ENCODE measurements at regions not wholly inside any gene's neighbourhood (a gene's known extent, or its start where the extent isn't known, plus 50 kb on each side); places are given as distances from the start of the nearest gene placed in this dataset.

- DNase-seq: no peak
Observed at GRCh38 chr4:19380600-19380999, 871.1 kb upstream of the SLIT2 start.

- no peak for DNase-seq
Observed at GRCh38 chr4:19379191-19379708, 872.5 kb upstream of the SLIT2 start.

- no peak for DNase-seq
Observed at GRCh38 chr4:19375931-19376330, 875.8 kb upstream of the SLIT2 start.

- DNase-seq: no peak
Observed at GRCh38 chr4:19375136-19375804, 876.4 kb upstream of the SLIT2 start.

- no peak for DNase-seq
Observed at GRCh38 chr4:19372390-19372789, 879.3 kb upstream of the SLIT2 start.

GRCh38 chr4:19368800-19369199, 882.9 kb upstream of the SLIT2 start:
- DNase-seq: no peak

- no peak for DNase-seq
Observed at GRCh38 chr4:19366916-19367315, 884.8 kb upstream of the SLIT2 start.

GRCh38 chr4:19358015-19358414, 893.7 kb upstream of the SLIT2 start:
- DNase-seq: no peak

- DNase-seq: no peak
Observed at GRCh38 chr4:19349416-19349815, 902.3 kb upstream of the SLIT2 start.

GRCh38 chr4:19348746-19349145, 903.0 kb upstream of the SLIT2 start:
- no peak for DNase-seq

GRCh38 chr4:19346636-19347035, 905.1 kb upstream of the SLIT2 start:
- no peak for DNase-seq

GRCh38 chr4:19329631-19330030, 922.1 kb upstream of the SLIT2 start:
- DNase-seq: no peak

GRCh38 chr4:19329077-19329476, 922.6 kb upstream of the SLIT2 start:
- no peak for DNase-seq

GRCh38 chr4:19327364-19327763, 924.3 kb upstream of the SLIT2 start:
- no peak for DNase-seq

GRCh38 chr4:19324184-19324583, 927.5 kb upstream of the SLIT2 start:
- DNase-seq: no peak

- DNase-seq: no peak
Observed at GRCh38 chr4:19319607-19320006, 932.1 kb upstream of the SLIT2 start.

GRCh38 chr4:19317377-19317776, 934.3 kb upstream of the SLIT2 start:
- DNase-seq: no peak

GRCh38 chr4:19314116-19314515, 937.6 kb upstream of the SLIT2 start:
- no peak for DNase-seq

- no peak for DNase-seq
Observed at GRCh38 chr4:19309378-19309777, 942.3 kb upstream of the SLIT2 start.

- DNase-seq: no peak
Observed at GRCh38 chr4:19304028-19304427, 947.7 kb upstream of the SLIT2 start.

GRCh38 chr4:19301527-19301926, 950.2 kb upstream of the SLIT2 start:
- no peak for DNase-seq

GRCh38 chr4:19300213-19300612, 951.5 kb upstream of the SLIT2 start:
- DNase-seq: no peak

GRCh38 chr4:19298998-19299397, 952.7 kb upstream of the SLIT2 start:
- no peak for DNase-seq

GRCh38 chr4:19293781-19294180, 957.9 kb upstream of the SLIT2 start:
- no peak for DNase-seq

- no peak for DNase-seq
Observed at GRCh38 chr4:19293080-19293479, 958.6 kb upstream of the SLIT2 start.

All from activated gamma-delta T cell treated with Interleukin-2 at 50 U/mL for 16 hours (primary cell).